ENCODE measurements at regions not wholly inside any gene's neighbourhood (a gene's known extent, or its start where the extent isn't known, plus 50 kb on each side); places are given as distances from the start of the nearest gene placed in this dataset.

- TF ChIP-seq ZNF398 (tag by site-specific recombination; IDR thresholded peaks at IDR 0.05) (no peak), ZNF433 (tag by site-specific recombination; IDR thresholded peaks at IDR 0.05; ENCODE audit: low read depth) (no peak), PRDM10 (tag by site-specific recombination; IDR thresholded peaks at IDR 0.05) (no peak), ZNF18 (tag by site-specific recombination; IDR thresholded peaks at IDR 0.05) (no peak), ZNF776 (tag by site-specific recombination; IDR thresholded peaks at IDR 0.05; ENCODE audit: borderline replicate concordance) (no peak), KLF10 (tag by site-specific recombination; IDR thresholded peaks at IDR 0.05) (no peak), KLF17 (tag by site-specific recombination; IDR thresholded peaks at IDR 0.05) (no peak), KLF1 (tag by site-specific recombination; IDR thresholded peaks at IDR 0.05) (no peak), ZBTB44 (tag by site-specific recombination; IDR thresholded peaks at IDR 0.05) (no peak), GLI2 (tag by site-specific recombination; IDR thresholded peaks at IDR 0.05; ENCODE audit: borderline replicate concordance, low read depth) (no peak), KLF8 (tag by site-specific recombination; IDR thresholded peaks at IDR 0.05) (no peak)
These were observed 78.3 kb downstream of the PSMG1 start (continued) for GRCh38 chr21:39104911-39105310.

GRCh38 chr21:39103689-39104088, 79.6 kb downstream of the PSMG1 start:
- H3K4me1 ChIP-seq (ENCODE audit: control insufficient read depth, insufficient read depth, low read length), result no peaks in the 10 kb centered on the region
- no peak overlapping the region for H3K4me3 ChIP-seq (ENCODE audit: low read depth, low read length)
- POLR2A ChIA-PET, result no interaction called here
- no peak for TF ChIP-seq ZNF132 (tag by site-specific recombination; IDR thresholded peaks at IDR 0.05; ENCODE audit: borderline replicate concordance)
- TF ChIP-seq ZNF211 (tag by site-specific recombination; IDR thresholded peaks at IDR 0.05; ENCODE audit: low read depth), result no peak
- TF ChIP-seq OVOL3 (tag by site-specific recombination; IDR thresholded peaks at IDR 0.05), result no peak
- TF ChIP-seq ZNF48 (tag by site-specific recombination; IDR thresholded peaks at IDR 0.05), result no peak
- TF ChIP-seq ZNF596 (tag by site-specific recombination; IDR thresholded peaks at IDR 0.05), result no peak
- TF ChIP-seq ZNF146 (tag by site-specific recombination; IDR thresholded peaks at IDR 0.05), result no peak
- TF ChIP-seq ZNF76 (tag by site-specific recombination; IDR thresholded peaks at IDR 0.05; ENCODE audit: borderline replicate concordance, low read depth), result no peak
- H3K27ac ChIP-seq (ENCODE audit: extremely low read depth, low read depth, low read length), result no peak overlapping the region
- H3K9me3 ChIP-seq (ENCODE audit: control insufficient read depth, insufficient read depth, low read depth, low read length), result no peaks in the 10 kb centered on the region
- no peaks in the 10 kb centered on the region for H3K36me3 ChIP-seq (ENCODE audit: control insufficient read depth in 2 of 2, insufficient read depth in 1 of 2, low read length in 2 of 2)
- CTCF ChIA-PET, result interaction anchor here (0.7 to 1.0 kb wide), 3 partner anchors 11 to 155 kb away, joined by 3 to 5 read pairs (median 4); no protein-coding TSS in a partner anchor
